PC-9 (cell line): ENCODE measurements at regions not wholly inside any gene's neighbourhood (a gene's known extent, or its start where the extent isn't known, plus 50 kb on each side); places are given as distances from the start of the nearest gene placed in this dataset.

Source experiments
- BruUV-seq: library from RNA; stranded (reverse); fragments of 400-500 nt; replicated peaks from 2 replicates; lab custom pipeline; 2021; lab: Mats Ljungman, UMichigan
- CTCF ChIA-PET: fragments of 300-600 bp; sonication (Branson Sonifier 250); formaldehyde crosslinking; loops from one replicate; lab custom pipeline; 2022; ENCODE audit warnings: antibody characterized with exemption; lab: Charles Lee
- POLR2A ChIA-PET: fragments of 300-600 bp; sonication (Branson Sonifier 250); formaldehyde crosslinking; loops from one replicate; lab custom pipeline; 2022; ENCODE audit warnings: antibody characterized with exemption; ENCODE audit not compliant: unreplicated experiment; lab: Charles Lee
- DNase-seq, 2 experiments: peaks; one replicate each; pipeline versions ENCODE4 v3.0.0 to v3.0.0-alpha.2; 2015 to 2022; ENCODE audit warnings: mixed read lengths in 1 of 2
- H2AFZ ChIP-seq: fragments of 200-600 bp; sonication (generic); 2 replicates; pipeline ENCODE4 v1.8.1; 2017; ENCODE audit warnings: antibody characterized with exemption
- H3F3A ChIP-seq: fragments of 200-600 bp; sonication (generic); 2 replicates; pipeline ENCODE4 v1.8.1; 2017; ENCODE audit warnings: antibody characterized with exemption, mild to moderate bottlenecking, low read depth; ENCODE audit not compliant: insufficient read depth
- H3K27ac ChIP-seq: fragments of 200-600 bp; sonication (generic); 2 replicates; pipeline ENCODE4 v1.6.1; 2016; ENCODE audit warnings: mixed run types
- H3K27me3 ChIP-seq: fragments of 200-600 bp; sonication (generic); 2 replicates; pipeline ENCODE4 v1.6.1; 2016; ENCODE audit warnings: low read depth, mixed run types; ENCODE audit not compliant: insufficient read depth
- H3K36me3 ChIP-seq: fragments of 200-600 bp; sonication (generic); 2 replicates; pipeline ENCODE4 v1.6.1; 2016; ENCODE audit warnings: low read depth, mixed run types
- H3K4me1 ChIP-seq: fragments of 200-600 bp; sonication (generic); replicated peaks from 2 replicates; pipeline ENCODE4 v1.6.1; 2016; ENCODE audit warnings: mixed run types; ENCODE audit not compliant: insufficient read depth
- H3K4me2 ChIP-seq: fragments of 200-600 bp; sonication (generic); 2 replicates; pipeline ENCODE4 v1.6.1; 2017; ENCODE audit warnings: mixed run types
- H3K4me3 ChIP-seq: fragments of 200-600 bp; sonication (generic); 2 replicates; pipeline ENCODE4 v1.6.1; 2016; ENCODE audit warnings: mixed run types
- H3K79me2 ChIP-seq: fragments of 200-600 bp; sonication (generic); 2 replicates; pipeline ENCODE4 v1.6.1; 2017; ENCODE audit warnings: low read depth, mixed run types
- H3K9me2 ChIP-seq: fragments of 200-600 bp; sonication (generic); 2 replicates; pipeline ENCODE4 v1.8.1; 2017; ENCODE audit warnings: mild to moderate bottlenecking; ENCODE audit not compliant: insufficient read depth
- H3K9me3 ChIP-seq: fragments of 200-600 bp; sonication (generic); 2 replicates; pipeline ENCODE4 v1.8.1; 2016; ENCODE audit warnings: low read depth; ENCODE audit not compliant: insufficient read depth
- H4K20me1 ChIP-seq: fragments of 200-600 bp; sonication (generic); 2 replicates; pipeline ENCODE4 v1.8.1; 2017; ENCODE audit not compliant: insufficient read depth
- CTCF ChIP-seq: fragments of 200-600 bp; sonication (generic); conservative IDR thresholded peaks from 2 replicates; pipeline ENCODE4 v1.6.1; 2017; ENCODE audit warnings: mixed run types, antibody characterized with exemption, mild to moderate bottlenecking, moderate library complexity
- EZH2 ChIP-seq: fragments of 200-600 bp; sonication (generic); IDR thresholded peaks from 2 replicates; pipeline ENCODE4 v1.8.0; 2017; ENCODE audit warnings: antibody characterized with exemption, low read depth
- intact Hi-C: fragments of 100-400 bp; cut with micrococcal nuclease; formaldehyde crosslinking; loops from one replicate; pipeline ENCODE4 v1.10.0; 2022; ENCODE audit not compliant: unreplicated experiment

GRCh38 chr13:104983601-104984000 is 1551.9 kb downstream of the EFNB2 start:
- TF ChIP-seq EZH2 (no peak), CTCF (no peak)
- H3K27me3 ChIP-seq = no peaks in the 10 kb centered on the region
- H3K9me3 ChIP-seq = no peaks in the 10 kb centered on the region; the same call in 1 of the 2 replicates
- H3K36me3 ChIP-seq = no peaks in the 10 kb centered on the region
- ChIA-PET CTCF (no interaction called here), POLR2A (no interaction called here)
- no peaks in the 10 kb centered on the region for H4K20me1 ChIP-seq
- no peaks in the 10 kb centered on the region for H3K4me1 ChIP-seq
- no peak overlapping the region for H3K27ac ChIP-seq
- H3K9me2 ChIP-seq = no peaks in the 10 kb centered on the region
- no peak overlapping the region for H3K4me2 ChIP-seq
- DNase-seq = no peak
- no peak overlapping the region for H3K4me3 ChIP-seq
- H3K79me2 ChIP-seq = no peaks in the 10 kb centered on the region
- intact Hi-C loops = no loop called here
- BruUV-seq = no TSS peak
- H2AFZ ChIP-seq = no peak overlapping the region
- no peaks in the 10 kb centered on the region for H3F3A ChIP-seq

GRCh38 chr13:104980586-104980985 is 1554.9 kb downstream of the EFNB2 start:
- BruUV-seq = no TSS peak
- Histone ChIP-seq H3K79me2 (no peaks in the 10 kb centered on the region), H3F3A (no peaks in the 10 kb centered on the region), H3K4me1 (no peaks in the 10 kb centered on the region), H3K9me3 (peaks cover 6% of the 10 kb centered on the region; the same call in 1 of the 2 replicates), H3K36me3 (no peaks in the 10 kb centered on the region), H3K4me2 (no peak overlapping the region), H2AFZ (no peak overlapping the region), H3K27ac (no peak overlapping the region), H3K4me3 (no peak overlapping the region), H3K27me3 (no peaks in the 10 kb centered on the region), H3K9me2 (no peaks in the 10 kb centered on the region), H4K20me1 (no peaks in the 10 kb centered on the region)
- intact Hi-C loops = no loop called here
- DNase-seq = no peak
- POLR2A ChIA-PET = interaction anchor here (0.8 kb wide), 1 partner anchor 18 kb away, joined by 8 read pairs; no protein-coding TSS in a partner anchor
- no peak for TF ChIP-seq EZH2
- no peak for TF ChIP-seq CTCF
- CTCF ChIA-PET = no interaction called here

GRCh38 chr13:104979281-104980030 is 1556.0 kb downstream of the EFNB2 start:
- 0 out of 2 replicates have a peak overlapping the region, but pooled peaks have one; percentile 23 for H2AFZ ChIP-seq
- peaks cover 6% of the 10 kb centered on the region; the same call in 1 of the 2 replicates for H3K9me3 ChIP-seq
- ChIA-PET CTCF (no interaction called here), POLR2A (interaction anchor here (0.8 kb wide), 1 partner anchor 19 kb away, joined by 8 read pairs; no protein-coding TSS in a partner anchor)
- no peak for TF ChIP-seq CTCF
- TF ChIP-seq EZH2 = no peak
- H3K79me2 ChIP-seq = no peaks in the 10 kb centered on the region
- H4K20me1 ChIP-seq = no peaks in the 10 kb centered on the region
- H3K27ac ChIP-seq = no peak overlapping the region
- no peak overlapping the region for H3K4me2 ChIP-seq
- H3F3A ChIP-seq = no peaks in the 10 kb centered on the region
- H3K9me2 ChIP-seq = no peaks in the 10 kb centered on the region
- BruUV-seq = no TSS peak
- intact Hi-C loops = no loop called here
- H3K27me3 ChIP-seq = no peaks in the 10 kb centered on the region
- no peaks in the 10 kb centered on the region for H3K4me1 ChIP-seq
- DNase-seq = no peak
- H3K4me3 ChIP-seq = no peak overlapping the region
- no peaks in the 10 kb centered on the region for H3K36me3 ChIP-seq
